GM12891 (cell line): ENCODE measurements at regions not wholly inside any gene's neighbourhood (a gene's known extent, or its start where the extent isn't known, plus 50 kb on each side); places are given as distances from the start of the nearest gene placed in this dataset.
"Not testable (repeated sequence)": the region's sequence is repeated elsewhere in the genome, so short reads cannot be mapped to it uniquely, and the experiment has no call there.

Experiments
- PAX5 ChIP-seq: IDR thresholded peaks from 2 replicates; pipeline ENCODE4 v1.6.1; 2011; ENCODE audit warnings: low read length, moderate library complexity, mild to moderate bottlenecking; ENCODE audit not compliant: insufficient read depth, severe bottlenecking
- POLR2A ChIP-seq: IDR thresholded peaks from 2 replicates; pipeline ENCODE4 v1.6.1; 2011; ENCODE audit warnings: low read depth, low read length, control low read depth
- POLR2AphosphoS5 ChIP-seq: IDR thresholded peaks from 2 replicates; pipeline ENCODE4 v1.6.1; 2011; ENCODE audit warnings: low read depth, low read length, control low read depth
- POU2F2 ChIP-seq: IDR thresholded peaks from 2 replicates; pipeline ENCODE4 v1.6.1; 2011; ENCODE audit warnings: low read depth, mild to moderate bottlenecking, control low read depth, low read length, moderate library complexity
- SPI1 ChIP-seq: IDR thresholded peaks from 2 replicates; pipeline ENCODE4 v1.6.1; 2011; ENCODE audit warnings: low read depth, low read length, control low read depth
- TAF1 ChIP-seq: IDR thresholded peaks from 2 replicates; pipeline ENCODE4 v1.6.1; 2011; ENCODE audit warnings: low read depth, low read length, control low read depth

GRCh38 chr6:14297118-14297517 lies 179.5 kb downstream of the CD83 start:
- not testable (repeated sequence) for TF ChIP-seq POLR2AphosphoS5, POLR2A, POU2F2, TAF1, SPI1, PAX5
